HG03095 (cell line): ENCODE measurements at regions not wholly inside any gene's neighbourhood (a gene's known extent, or its start where the extent isn't known, plus 50 kb on each side); places are given as distances from the start of the nearest gene placed in this dataset.

ENCODE experiments used
- ATAC-seq: cut with Tn5 transposase; IDR thresholded peaks from one replicate; pipeline ENCODE4 v1.9.1; 2021; ENCODE audit warnings: moderate library complexity; ENCODE audit not compliant: unreplicated experiment

- ATAC-seq, result no peak
Observed at GRCh38 chr12:77724367-77724957, 106.2 kb upstream of the NAV3 start.

GRCh38 chr12:77723308-77723707 lies 107.4 kb upstream of the NAV3 start:
- ATAC-seq, result no peak

GRCh38 chr12:77722536-77722935 lies 108.2 kb upstream of the NAV3 start:
- no peak for ATAC-seq

GRCh38 chr12:77720258-77720657 lies 110.4 kb upstream of the NAV3 start:
- no peak for ATAC-seq

GRCh38 chr12:77710209-77710608 lies 120.5 kb upstream of the NAV3 start:
- ATAC-seq, result no peak

- no peak for ATAC-seq
Observed at GRCh38 chr12:77697126-77697525, 133.6 kb upstream of the NAV3 start.

GRCh38 chr12:77696183-77696582 lies 134.5 kb upstream of the NAV3 start:
- ATAC-seq, result no peak

- no peak for ATAC-seq
Observed at GRCh38 chr12:77689510-77690086, 141.1 kb upstream of the NAV3 start.

GRCh38 chr12:77687321-77687720 lies 143.4 kb upstream of the NAV3 start:
- no peak for ATAC-seq

GRCh38 chr12:77686760-77687159 lies 143.9 kb upstream of the NAV3 start:
- ATAC-seq, result no peak

GRCh38 chr12:77685901-77686300 lies 144.8 kb upstream of the NAV3 start:
- no peak for ATAC-seq

GRCh38 chr12:77685112-77685511 lies 145.6 kb upstream of the NAV3 start:
- ATAC-seq, result no peak

GRCh38 chr12:77682488-77682887 lies 148.2 kb upstream of the NAV3 start:
- no peak for ATAC-seq

- no peak for ATAC-seq
Observed at GRCh38 chr12:77681726-77682125, 149.0 kb upstream of the NAV3 start.

GRCh38 chr12:77679686-77680085 lies 151.0 kb upstream of the NAV3 start:
- ATAC-seq, result no peak

- no peak for ATAC-seq
Observed at GRCh38 chr12:77678621-77679020, 152.1 kb upstream of the NAV3 start.

GRCh38 chr12:77667101-77667500 lies 163.6 kb upstream of the NAV3 start:
- ATAC-seq, result no peak

- ATAC-seq, result no peak
Observed at GRCh38 chr12:77648716-77649115, 182.0 kb upstream of the NAV3 start.

GRCh38 chr12:77645966-77646598 lies 184.6 kb upstream of the NAV3 start:
- no peak for ATAC-seq

- no peak for ATAC-seq
Observed at GRCh38 chr12:77644915-77645605, 185.6 kb upstream of the NAV3 start.

- no peak for ATAC-seq
Observed at GRCh38 chr12:77642246-77642645, 188.4 kb upstream of the NAV3 start.

GRCh38 chr12:77640356-77640755 lies 190.3 kb upstream of the NAV3 start:
- no peak for ATAC-seq
